IMR-90 (cell line): ENCODE measurements at regions not wholly inside any gene's neighbourhood (a gene's known extent, or its start where the extent isn't known, plus 50 kb on each side); places are given as distances from the start of the nearest gene placed in this dataset.
A peak's percentile ranks its signal among the peaks of the same experiment; 100 is the strongest.
"Not testable (repeated sequence)": the region's sequence is repeated elsewhere in the genome, so short reads cannot be mapped to it uniquely, and the experiment has no call there.

Experiments used
- ATAC-seq: fragments of 200-7000 bp; cut with Tn5 transposase; 2 replicates; pipeline ENCODE4 v1.9.1; 2020; ENCODE audit warnings: low read depth, mild to moderate bottlenecking, moderate library complexity
- BruUV-seq: library from RNA; stranded (reverse); fragments of 400-500 nt; replicated peaks from 2 replicates; lab custom pipeline; 2021; lab: Mats Ljungman, UMichigan
- CTCF ChIA-PET: fragments of 300-600 bp; formaldehyde crosslinking; extraction: SDS; loops from one replicate; lab custom pipeline; 2021; ENCODE audit warnings: antibody characterized with exemption; lab: Yijun Ruan, JAX
- POLR2A ChIA-PET: fragments of 300-600 bp; sonication (Branson Sonifier 250); formaldehyde crosslinking; loops from one replicate; lab custom pipeline; 2022; ENCODE audit warnings: antibody characterized with exemption; ENCODE audit not compliant: unreplicated experiment; lab: Charles Lee
- DNase-seq: peaks from one replicate; pipeline ENCODE4 v3.0.0; 2013
- H2AFZ ChIP-seq: replicated peaks from 2 replicates; pipeline ENCODE3; 2013; ENCODE audit warnings: low read length, mild to moderate bottlenecking; ENCODE audit not compliant: poor library complexity
- H2AK5ac ChIP-seq: 2 replicates; pipeline ENCODE4 v1.6.1; 2013; ENCODE audit warnings: low read depth, low read length, inconsistent platforms
- H2AK9ac ChIP-seq: replicated peaks from 2 replicates; pipeline ENCODE3; 2013; ENCODE audit warnings: mild to moderate bottlenecking, low read depth, low read length, moderate library complexity; ENCODE audit not compliant: poor library complexity
- H2BK120ac ChIP-seq: 2 replicates; pipeline ENCODE4 v1.6.1; 2013; ENCODE audit warnings: low read depth, low read length, inconsistent platforms
- H2BK15ac ChIP-seq: 3 replicates; pipeline ENCODE4 v1.6.1; 2013; ENCODE audit warnings: low read depth, low read length, inconsistent platforms
- H2BK20ac ChIP-seq: 2 replicates; pipeline ENCODE4 v1.6.1; 2013; ENCODE audit warnings: low read depth, mild to moderate bottlenecking, inconsistent platforms, low read length, moderate library complexity
- H2BK5ac ChIP-seq: 2 replicates; pipeline ENCODE4 v1.6.1; 2013; ENCODE audit warnings: mild to moderate bottlenecking, low read depth, low read length, inconsistent platforms; ENCODE audit not compliant: poor library complexity, severe bottlenecking
- H3K14ac ChIP-seq: replicated peaks from 2 replicates; pipeline ENCODE4 v1.6.1; 2013; ENCODE audit warnings: low read depth, low read length, inconsistent platforms
- H3K18ac ChIP-seq: 2 replicates; pipeline ENCODE4 v1.6.1; 2013; ENCODE audit warnings: low read depth, low read length, control low read depth
- H3K23ac ChIP-seq: 2 replicates; pipeline ENCODE4 v1.6.1; 2013; ENCODE audit warnings: low read depth, low read length, inconsistent platforms
- H3K27ac ChIP-seq: 2 replicates; pipeline ENCODE4 v1.5.1; 2013; ENCODE audit warnings: mild to moderate bottlenecking, control low read depth, low read length; ENCODE audit not compliant: insufficient read depth
- H3K27me3 ChIP-seq: 2 replicates; pipeline ENCODE4 v1.6.1; 2013; ENCODE audit warnings: low read length; ENCODE audit not compliant: control insufficient read depth, insufficient read depth
- H3K36me3 ChIP-seq: 2 replicates; pipeline ENCODE4 v1.6.1; 2013; ENCODE audit warnings: low read length, mixed read lengths; ENCODE audit not compliant: control insufficient read depth, insufficient read depth
- H3K4ac ChIP-seq: 2 replicates; pipeline ENCODE4 v1.6.1; 2013; ENCODE audit warnings: low read depth, low read length, inconsistent platforms
- H3K4me1 ChIP-seq: 2 replicates; pipeline ENCODE4 v1.6.1; 2013; ENCODE audit warnings: low read length, mixed read lengths; ENCODE audit not compliant: control insufficient read depth, insufficient read depth
- H3K4me2 ChIP-seq: 2 replicates; pipeline ENCODE4 v1.6.1; 2013; ENCODE audit warnings: low read depth, mild to moderate bottlenecking, control low read depth, low read length, moderate library complexity
- H3K4me3 ChIP-seq: 2 replicates; pipeline ENCODE4 v1.5.1; 2013; ENCODE audit warnings: low read depth, mild to moderate bottlenecking, control low read depth, low read length, moderate library complexity; ENCODE audit not compliant: insufficient read depth
- H3K56ac ChIP-seq: 2 replicates; pipeline ENCODE4 v1.6.1; 2013; ENCODE audit warnings: low read length, inconsistent platforms; ENCODE audit not compliant: insufficient read depth; ENCODE audit errors: extremely low read depth
- H3K79me1 ChIP-seq, 2 experiments: 2 replicates each; pipeline ENCODE4 v1.6.1; 2013; ENCODE audit warnings: low read length in 2 of 2, inconsistent platforms in 1 of 2, low read depth in 1 of 2
- H3K9ac ChIP-seq: 2 replicates; pipeline ENCODE4 v1.6.1; 2013; ENCODE audit warnings: low read depth, low read length, control low read depth
- H3K9me1 ChIP-seq: 2 replicates; pipeline ENCODE4 v1.6.1; 2013; ENCODE audit warnings: low read length, inconsistent platforms; ENCODE audit not compliant: insufficient read depth
- H3K9me3 ChIP-seq: 2 replicates; pipeline ENCODE4 v1.6.1; 2013; ENCODE audit warnings: low read length; ENCODE audit not compliant: control insufficient read depth, insufficient read depth
- H4K20me1 ChIP-seq: 2 replicates; pipeline ENCODE4 v1.6.1; 2013; ENCODE audit warnings: low read length, inconsistent platforms; ENCODE audit not compliant: insufficient read depth
- H4K5ac ChIP-seq: 2 replicates; pipeline ENCODE4 v1.6.1; 2013; ENCODE audit warnings: mild to moderate bottlenecking, low read depth, low read length, control low read depth
- H4K8ac ChIP-seq, 2 experiments: 2 replicates each; pipeline ENCODE4 v1.6.1; 2013; ENCODE audit warnings: low read depth in 2 of 2, low read length in 2 of 2, control low read depth in 1 of 2, inconsistent platforms in 1 of 2
- H4K91ac ChIP-seq: 2 replicates; pipeline ENCODE4 v1.6.1; 2013; ENCODE audit warnings: low read depth, low read length, inconsistent platforms; ENCODE audit not compliant: insufficient read depth
- WGBS, 2 experiments: methylation state at CpG; one replicate each; pipeline versions ENCODE4 v1.1.5 to v1.1.7; 2013; ENCODE audit warnings: missing lambda C conversion rate in 2 of 2; ENCODE audit not compliant: insufficient read length in 1 of 2; ENCODE audit errors: extremely low coverage in 2 of 2; 5-methylcytosine and 5-hydroxymethylcytosine counted together
- dilution Hi-C: fragments of 300-500 bp; cut with HindIII; formaldehyde crosslinking; loops from one replicate; pipeline ENCODE4 v1.14.3; 2018; ENCODE audit warnings: low sequenced_read_pairs; ENCODE audit not compliant: unreplicated experiment
- in situ Hi-C: fragments of 300-500 bp; cut with MboI; formaldehyde crosslinking; loops from 3 replicates; pipeline ENCODE4 v1.14.3; 2019; ENCODE audit warnings: low sequenced_read_pairs, inconsistent platforms, mixed read lengths
- intact Hi-C: fragments of 100-400 bp; cut with micrococcal nuclease; formaldehyde crosslinking; loops from 2 replicates; pipeline ENCODE4 v1.10.0; 2022

GRCh38 chr4:114262421-114262820 is 283.0 kb upstream of the ARSJ start:
- Histone ChIP-seq H3K4ac (peak overlapping the region; percentile 75), H2BK15ac (0 out of 3 replicates have a peak overlapping the region, but pooled peaks have one; percentile 52), H2BK20ac (peak overlapping the region; percentile 74), H2BK5ac (peak overlapping the region; percentile 54), H4K91ac (0 out of 2 replicates have a peak overlapping the region, but pooled peaks have one; percentile 49), H2BK120ac (peak overlapping the region; percentile 71), H3K56ac (0 out of 2 replicates have a peak overlapping the region, but pooled peaks have one; percentile 28), H4K8ac (0 out of 4 replicates have a peak overlapping the region, but pooled peaks of 1 of the 2 experiments have one; percentile 25), H3K18ac (peak overlapping the region; percentile 9; the same call in 1 of the 2 replicates), H3K27ac (peak overlapping the region; percentile 67; the same call in 1 of the 2 replicates), H3K14ac (peak overlapping the region; percentile 58)
- H3K27me3 ChIP-seq, H3K9me1 ChIP-seq, H3K36me3 ChIP-seq, intact Hi-C loops, H3K9me3 ChIP-seq, H4K5ac ChIP-seq, H3K4me3 ChIP-seq, H4K20me1 ChIP-seq, ATAC-seq, H3K23ac ChIP-seq, DNase-seq, H3K9ac ChIP-seq, H2AFZ ChIP-seq, H2AK5ac ChIP-seq, dilution Hi-C loops, H3K4me1 ChIP-seq, H3K4me2 ChIP-seq, H2AK9ac ChIP-seq, H3K79me1 ChIP-seq, in situ Hi-C loops, BruUV-seq: not testable (repeated sequence)
- CTCF ChIA-PET = interaction anchor here (1.1 kb wide), 1 partner anchor 10 kb away, joined by 5 read pairs; no protein-coding TSS in a partner anchor
- WGBS, 2 experiments = no CpG with 5 or more reads among the region's 1 CpG
- POLR2A ChIA-PET = interaction anchor here (0.5 kb wide), 1 partner anchor 247 kb away, joined by 4 read pairs; no protein-coding TSS in a partner anchor
